GM21619 (cell line): ENCODE measurements at regions not wholly inside any gene's neighbourhood (a gene's known extent, or its start where the extent isn't known, plus 50 kb on each side); places are given as distances from the start of the nearest gene placed in this dataset.
"Not testable (repeated sequence)": the region's sequence is repeated elsewhere in the genome, so short reads cannot be mapped to it uniquely, and the experiment has no call there.

Source experiments
- ATAC-seq: cut with Tn5 transposase; IDR thresholded peaks from one replicate; pipeline ENCODE4 v1.9.1; 2021; ENCODE audit not compliant: unreplicated experiment

DNA sequence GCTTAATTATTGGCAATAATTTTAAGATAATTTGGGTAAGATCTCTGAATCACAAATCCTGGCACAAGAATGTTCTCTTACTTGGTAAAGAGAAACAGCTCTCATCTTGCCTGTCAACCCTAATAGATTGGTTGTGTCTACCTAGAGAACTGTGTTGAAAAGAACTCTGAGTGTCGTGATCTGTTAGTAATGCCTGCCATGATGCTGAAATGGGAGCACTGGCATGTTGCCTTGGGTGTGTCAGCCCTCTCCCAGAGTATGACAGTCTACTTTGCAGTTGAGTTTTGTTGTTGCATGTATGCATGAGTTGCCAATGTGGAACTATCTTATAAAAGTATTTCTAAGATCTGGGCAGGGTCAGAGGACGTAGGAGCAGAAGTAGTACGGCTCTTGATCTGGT, 221.4 kb downstream of the MAF start:
- ATAC-seq = no peak

DNA sequence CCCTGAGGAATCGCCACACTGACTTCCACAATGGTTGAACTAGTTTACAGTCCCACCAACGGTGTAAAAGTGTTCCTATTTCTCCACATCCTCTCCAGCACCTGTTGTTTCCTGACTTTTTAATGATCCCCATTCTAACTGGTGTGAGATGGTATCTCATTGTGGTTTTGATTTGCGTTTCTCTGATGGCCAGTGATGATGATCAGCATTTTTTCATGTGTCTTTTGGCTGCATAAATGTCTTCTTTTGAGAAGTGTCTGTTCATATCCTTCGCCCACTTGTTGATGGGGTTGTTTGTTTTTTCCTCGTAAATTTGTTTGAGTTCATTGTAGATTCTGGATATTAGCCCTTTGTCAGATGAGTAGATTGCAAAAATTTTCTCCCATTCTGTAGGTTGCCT, 223.5 kb downstream of the MAF start:
- ATAC-seq = not testable (repeated sequence)

DNA sequence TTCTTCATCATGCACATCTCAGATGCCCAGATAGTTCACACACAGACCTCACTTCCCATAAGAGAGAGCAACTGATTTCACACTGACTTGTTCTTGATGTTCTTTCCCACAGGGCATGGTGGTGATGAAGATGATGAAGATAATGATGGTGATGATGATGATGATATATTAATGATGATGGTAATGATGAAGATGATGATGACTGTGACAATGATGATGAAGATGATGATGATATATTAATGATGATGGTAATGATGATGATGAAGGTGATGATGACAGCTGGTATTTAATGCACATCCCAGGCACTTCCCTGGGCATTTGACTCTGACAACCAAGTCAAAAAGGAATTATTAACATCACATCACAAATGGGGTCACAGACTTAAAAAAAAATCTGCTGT, 225.2 kb downstream of the MAF start:
- ATAC-seq = no peak

DNA sequence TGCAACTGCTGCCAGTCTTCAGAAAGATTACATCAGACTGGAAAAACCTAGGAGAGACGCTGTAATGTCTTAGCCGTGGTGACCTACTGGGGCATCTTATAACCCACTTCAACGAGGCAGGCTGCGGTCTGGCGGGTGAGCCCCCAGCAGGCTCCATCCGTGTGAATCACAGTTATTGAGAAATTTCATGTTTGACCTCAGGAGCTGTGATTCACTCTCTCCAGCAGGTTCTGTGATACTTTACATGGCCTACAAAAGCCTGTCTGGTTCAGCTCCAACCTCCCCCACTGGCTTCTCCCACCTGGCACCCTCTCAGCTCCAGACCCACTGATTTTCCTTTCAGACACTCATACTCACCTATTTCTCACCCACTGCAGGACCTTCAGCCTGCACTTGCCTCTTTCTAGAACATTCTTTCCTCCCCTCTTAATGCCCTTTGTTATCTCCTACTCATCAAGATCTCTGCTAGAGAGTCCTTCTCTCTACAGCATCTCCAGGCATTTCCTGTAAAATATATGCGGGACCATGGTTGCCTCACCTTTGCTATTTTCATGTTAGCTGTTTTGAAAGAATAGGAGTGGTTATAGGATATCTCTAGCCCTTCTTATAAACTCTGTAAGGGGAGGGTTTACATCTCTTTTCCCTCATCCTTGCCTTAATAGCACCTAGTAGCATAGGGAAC, 227.9 kb downstream of the MAF start:
- no peak for ATAC-seq

DNA sequence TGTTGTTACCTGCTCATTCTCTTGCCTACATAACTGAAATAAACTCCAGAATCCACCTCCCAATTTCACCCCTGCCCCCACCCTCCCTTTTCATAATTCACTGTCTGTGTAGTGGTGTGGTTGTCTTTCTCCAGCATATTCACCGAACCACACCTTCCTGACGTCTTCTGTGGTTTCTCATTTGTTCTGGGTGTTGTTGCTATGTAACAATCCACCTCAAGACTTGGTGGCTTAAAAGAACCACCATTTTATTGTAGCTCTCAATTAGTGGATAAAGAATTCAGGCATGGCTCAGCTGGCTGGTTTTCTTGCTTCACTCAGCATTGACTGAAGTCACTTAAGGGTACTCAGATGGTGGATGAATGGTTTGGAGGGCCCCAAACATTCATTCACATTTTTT, 229.8 kb downstream of the MAF start:
- no peak for ATAC-seq

DNA sequence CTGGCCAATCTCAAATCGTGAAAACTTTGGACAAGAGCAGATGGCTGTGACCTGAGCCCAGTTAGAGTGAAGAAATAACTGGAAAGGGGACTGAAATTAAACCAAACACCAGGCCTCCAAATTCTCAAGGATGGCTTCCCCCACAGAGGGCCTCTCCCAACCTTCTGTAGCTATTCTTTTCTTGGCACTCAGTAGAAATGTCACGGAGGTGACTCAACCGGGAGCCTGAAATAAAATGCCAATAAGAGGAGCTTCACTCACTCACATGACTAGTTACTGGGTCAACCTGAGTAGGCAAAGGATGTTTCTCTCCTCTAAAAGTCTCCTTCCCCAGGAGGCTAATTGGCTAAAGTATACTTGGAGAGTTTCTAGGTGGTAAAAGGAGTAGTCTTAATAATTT, 230.7 kb downstream of the MAF start:
- no peak for ATAC-seq

DNA sequence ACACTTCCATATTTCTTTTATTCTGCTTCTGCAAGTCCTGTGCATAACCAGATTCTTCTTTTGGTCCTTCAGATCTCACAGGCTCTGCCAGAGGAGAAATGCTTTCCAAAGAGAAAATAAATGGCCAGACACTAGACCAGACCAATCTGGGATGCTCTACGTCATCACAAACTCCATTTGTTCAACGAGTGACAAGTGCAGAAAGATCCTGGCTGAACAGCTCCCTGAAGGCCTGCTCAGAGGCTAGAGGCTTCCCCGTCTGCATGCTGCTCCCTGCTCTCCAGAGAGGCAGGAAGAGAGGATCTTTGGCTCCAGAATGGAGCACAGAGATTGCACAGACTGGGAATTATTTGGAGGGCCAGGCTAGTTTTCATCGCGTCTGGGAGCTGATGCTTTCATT, 232.7 kb downstream of the MAF start:
- no peak for ATAC-seq

DNA sequence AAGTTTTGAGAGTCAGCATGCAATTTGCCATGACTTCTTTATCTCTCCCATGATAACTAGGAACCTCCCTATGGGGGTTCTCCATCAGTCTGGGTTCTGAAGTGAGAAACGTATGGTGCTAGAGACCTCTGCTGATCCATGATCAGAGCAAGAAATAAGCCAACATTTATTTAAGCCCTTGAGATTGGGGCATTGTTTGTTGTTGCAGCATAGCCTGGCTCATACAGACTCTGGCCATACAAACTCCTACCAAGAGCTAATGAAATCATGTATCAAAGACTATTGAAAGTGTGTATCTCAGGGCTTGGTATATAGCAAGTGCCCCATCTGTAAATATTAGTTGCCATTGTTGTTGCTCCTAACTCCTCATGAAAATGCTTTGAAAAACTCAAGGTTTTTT, 233.9 kb downstream of the MAF start:
- no peak for ATAC-seq

DNA sequence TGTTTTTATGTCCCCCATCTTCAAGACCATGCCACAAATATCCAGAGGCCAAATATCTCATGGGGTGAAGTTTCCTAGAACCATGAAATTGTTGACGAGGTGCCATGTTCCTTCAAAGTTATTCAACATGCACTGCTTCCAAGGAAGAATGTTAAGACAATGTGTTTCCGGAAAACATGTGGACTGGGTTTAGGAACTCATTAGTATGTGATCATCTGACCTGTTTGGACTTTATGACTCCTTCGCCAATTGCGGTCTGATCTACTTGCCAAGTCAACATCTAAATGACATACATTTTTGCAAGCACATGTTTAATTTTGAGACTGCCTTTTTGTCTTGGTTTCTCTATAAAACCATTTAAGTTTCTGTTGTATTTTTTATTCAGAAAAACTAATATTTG, 234.8 kb downstream of the MAF start:
- ATAC-seq = no peak

DNA sequence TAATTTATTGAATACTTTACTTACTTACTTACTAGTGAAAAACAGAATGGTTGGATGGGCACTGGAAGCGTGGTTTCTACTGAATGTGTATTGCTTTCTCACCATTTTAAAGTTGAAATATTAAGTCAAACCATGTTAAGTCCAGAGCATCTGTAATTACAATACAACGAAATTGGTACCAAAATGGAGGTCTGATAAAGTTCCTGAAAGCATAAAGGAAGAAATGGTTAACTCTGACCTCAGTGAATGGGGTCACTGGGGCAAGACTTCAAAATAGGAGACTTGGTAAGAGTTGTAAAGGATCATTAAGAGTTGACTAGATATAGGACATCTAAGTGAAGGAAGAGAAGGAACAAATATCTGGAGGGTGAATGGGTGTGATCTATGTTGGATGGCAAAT, 237.1 kb downstream of the MAF start:
- ATAC-seq = no peak

DNA sequence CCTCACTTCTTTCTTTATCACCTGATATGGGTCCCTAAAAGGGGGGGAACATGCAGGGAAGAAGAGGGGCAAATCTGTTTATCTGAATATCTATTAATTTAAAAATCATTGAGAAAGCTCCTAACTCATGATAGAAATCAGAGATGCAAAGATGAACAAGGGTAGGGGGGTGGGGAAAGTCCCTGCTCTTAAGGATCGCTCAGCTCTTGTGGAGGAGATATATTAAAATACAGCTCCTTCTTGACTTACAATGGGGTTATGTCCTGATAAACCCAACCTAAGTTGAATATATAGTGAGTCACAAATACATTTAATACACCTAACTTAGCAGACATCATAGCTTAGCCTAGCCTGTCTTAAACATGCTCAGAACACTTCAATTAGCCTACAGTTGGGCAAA, 237.5 kb downstream of the MAF start:
- no peak for ATAC-seq

DNA sequence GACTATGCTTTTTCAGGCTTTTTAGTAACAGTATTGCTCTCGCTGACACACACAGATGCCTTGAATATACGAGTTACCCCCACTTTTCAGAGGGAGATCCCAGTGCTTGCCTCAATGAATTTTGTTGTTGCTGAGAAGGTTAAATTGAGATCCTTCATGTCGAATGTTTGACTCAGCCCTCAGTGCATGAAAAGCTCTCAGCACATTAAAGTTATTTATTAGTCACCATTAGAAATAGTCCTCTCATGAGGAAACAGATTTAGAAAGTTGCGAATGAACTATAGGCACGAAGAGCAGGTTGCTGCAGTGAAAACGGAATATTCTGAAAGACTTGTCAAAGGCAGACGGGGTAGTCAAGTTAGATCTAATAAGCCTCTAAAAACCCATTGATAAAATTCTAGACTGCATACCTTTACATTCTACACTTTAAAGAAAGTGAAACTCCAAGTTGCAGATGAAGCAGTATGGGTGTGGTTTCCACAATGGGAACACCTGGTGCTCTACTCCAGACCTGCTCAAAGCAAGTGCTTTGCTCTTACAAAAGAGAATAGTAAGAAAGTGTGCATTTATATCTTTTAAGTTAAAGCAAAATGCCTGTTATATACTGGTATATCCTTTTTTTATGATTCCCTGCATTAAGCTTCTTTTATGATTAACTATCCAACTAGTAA, 238.1 kb downstream of the MAF start:
- ATAC-seq = no peak

DNA sequence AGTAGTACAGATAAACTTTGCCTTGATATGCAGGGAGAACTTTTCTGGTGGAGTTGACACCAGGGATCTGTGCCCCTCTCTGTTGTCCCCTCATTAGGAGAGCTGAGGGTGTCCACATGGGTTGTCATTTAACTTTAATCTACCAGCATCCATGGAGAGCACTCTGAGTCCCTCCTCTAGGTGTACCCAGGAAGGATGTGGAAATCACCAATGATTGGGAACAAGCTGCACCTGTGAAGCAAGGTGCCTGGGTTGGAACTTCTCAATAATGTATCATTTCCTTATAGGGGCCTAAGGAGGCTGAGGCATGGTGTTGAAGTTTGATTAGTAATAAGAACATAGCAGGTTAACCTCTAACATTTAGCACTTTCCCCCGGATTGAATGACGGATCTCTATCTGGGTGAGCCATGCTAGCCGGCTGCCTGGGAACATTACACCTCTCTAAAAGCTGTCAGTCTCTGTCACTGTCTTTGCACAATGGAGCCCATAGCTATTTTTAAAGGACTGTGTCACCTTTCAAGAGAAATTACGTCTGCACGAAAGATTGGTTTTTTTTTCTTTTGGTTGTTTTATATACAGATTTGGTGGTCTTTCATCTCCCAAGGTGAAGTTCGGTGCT, 239.3 kb downstream of the MAF start:
- no peak for ATAC-seq

DNA sequence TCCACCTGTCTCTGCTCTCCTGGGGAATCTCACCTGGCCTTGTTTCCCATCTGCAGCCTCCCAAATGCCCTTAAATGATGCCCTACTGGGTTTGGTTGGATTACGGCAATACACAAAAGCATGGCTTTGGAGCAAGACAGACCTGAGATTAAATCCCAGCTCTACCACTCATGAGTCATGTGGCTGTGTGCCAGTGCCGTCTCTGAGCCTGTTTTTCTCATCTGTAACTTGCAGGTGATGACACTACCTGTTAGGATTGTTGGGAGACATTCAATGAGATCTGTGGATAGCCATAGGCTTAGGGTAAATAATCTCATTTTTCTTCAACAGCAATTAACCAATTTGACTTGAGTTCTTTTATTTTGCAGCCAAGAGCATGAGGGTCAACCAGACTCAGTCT, 240.3 kb downstream of the MAF start:
- ATAC-seq = no peak

DNA sequence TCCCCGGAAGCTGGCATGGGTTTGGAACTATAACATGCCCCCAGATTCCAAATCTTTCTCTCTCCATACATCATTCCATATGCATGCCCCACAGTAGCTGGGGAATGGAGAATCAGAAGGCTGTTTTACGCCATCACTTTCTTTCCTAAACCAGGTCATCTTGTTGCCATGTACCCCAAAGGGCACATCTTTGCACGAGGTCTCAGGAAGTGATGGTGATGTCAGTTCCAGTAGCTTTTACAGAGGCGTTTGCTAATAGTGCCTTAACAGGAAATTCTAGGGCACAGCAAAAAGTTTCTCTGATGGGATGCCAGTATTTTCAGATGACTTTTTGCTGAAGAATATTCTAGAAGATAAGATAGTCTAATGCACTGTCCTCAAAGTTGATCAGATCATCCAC, 241.5 kb downstream of the MAF start:
- ATAC-seq = no peak

DNA sequence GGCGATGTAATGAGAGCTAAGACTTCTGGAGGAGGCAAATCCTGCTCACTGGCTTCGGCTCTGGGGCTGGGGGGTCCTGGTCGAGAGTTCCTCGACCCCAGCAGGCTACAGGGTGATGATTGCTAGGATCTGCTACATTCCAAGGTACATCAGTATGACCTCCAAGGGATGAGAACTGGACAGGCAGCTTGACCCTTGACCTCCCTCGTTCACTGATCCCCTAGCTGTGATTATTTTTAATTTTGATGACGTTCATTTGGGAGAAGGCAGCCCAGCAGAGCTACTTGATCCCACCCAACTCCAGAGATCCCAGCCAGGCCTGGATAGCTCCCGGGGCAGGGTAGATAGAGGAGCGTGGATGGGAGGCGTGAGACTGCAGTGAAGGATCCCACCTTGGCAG, 242.3 kb downstream of the MAF start:
- ATAC-seq = no peak

DNA sequence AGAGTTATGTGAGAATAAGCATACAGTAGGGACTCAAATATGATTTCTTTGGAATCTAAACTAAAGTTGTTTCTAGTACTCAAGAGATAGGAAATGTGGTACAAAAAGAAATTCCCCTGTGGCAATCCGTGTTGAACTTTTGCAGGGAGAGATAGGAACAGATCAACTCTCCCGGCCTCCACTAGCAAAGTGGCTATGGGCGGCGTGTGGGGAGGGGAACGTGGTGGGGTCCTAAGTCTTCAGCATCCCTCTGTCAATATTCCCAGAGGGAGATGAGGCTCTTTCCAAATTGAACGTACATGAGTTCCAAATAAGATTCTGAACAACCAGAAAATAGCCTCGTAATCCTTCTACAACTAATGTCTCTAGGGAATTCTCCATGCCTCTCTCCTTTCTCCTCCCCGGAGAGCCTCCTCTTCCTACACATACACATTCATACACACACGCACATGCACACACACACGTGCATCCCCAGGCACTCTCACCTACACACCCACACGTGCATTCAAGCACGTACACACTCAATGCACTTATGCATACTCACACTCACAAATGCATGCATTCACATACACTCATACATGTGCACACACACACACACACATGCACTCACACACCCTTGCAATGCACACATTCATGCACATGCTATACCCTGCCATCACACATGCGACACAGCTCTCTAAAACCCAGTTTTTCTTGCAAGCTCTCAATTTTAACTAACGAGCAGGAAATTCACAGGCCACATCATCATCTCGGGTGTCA, 244.8 kb downstream of the MAF start:
- no peak for ATAC-seq

DNA sequence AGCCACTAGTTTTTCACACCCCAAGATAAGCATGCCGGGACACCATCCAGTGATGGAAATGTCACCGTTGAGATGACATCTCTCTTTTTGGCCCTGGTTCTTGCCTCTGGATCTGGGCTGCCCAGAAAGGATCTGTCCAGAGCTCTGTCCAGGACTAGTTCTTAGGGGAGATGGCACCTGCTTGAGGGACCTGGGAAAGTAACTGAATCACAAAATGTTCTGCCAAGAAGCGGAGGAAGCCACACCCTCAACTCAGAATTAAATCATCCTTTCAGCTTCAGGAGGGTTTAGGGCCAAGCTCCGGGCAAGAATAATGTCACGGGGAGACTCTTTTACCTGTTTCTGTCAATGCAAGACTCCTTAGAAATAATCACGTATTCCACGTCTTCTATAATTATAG, 248.6 kb downstream of the MAF start:
- ATAC-seq = no peak

DNA sequence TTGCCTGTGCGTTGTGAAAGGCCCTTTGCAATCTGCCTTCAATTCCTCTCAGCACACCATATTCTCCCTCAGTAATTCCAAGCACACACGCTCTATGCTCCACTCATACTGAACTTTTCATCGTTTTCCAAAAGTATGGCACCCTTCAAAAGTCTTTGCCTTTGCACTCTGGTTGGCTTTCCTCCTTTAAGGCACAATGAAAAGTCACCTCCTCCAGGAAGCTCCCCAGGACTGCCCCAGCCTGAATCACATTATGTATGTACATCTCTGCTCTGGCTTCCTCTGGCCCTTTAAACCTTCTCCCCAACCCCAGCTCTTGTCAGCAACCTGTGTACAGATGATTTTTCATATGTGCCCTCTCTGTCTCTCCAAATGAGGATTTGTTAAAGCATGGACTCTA, 250.7 kb downstream of the MAF start:
- ATAC-seq = no peak

DNA sequence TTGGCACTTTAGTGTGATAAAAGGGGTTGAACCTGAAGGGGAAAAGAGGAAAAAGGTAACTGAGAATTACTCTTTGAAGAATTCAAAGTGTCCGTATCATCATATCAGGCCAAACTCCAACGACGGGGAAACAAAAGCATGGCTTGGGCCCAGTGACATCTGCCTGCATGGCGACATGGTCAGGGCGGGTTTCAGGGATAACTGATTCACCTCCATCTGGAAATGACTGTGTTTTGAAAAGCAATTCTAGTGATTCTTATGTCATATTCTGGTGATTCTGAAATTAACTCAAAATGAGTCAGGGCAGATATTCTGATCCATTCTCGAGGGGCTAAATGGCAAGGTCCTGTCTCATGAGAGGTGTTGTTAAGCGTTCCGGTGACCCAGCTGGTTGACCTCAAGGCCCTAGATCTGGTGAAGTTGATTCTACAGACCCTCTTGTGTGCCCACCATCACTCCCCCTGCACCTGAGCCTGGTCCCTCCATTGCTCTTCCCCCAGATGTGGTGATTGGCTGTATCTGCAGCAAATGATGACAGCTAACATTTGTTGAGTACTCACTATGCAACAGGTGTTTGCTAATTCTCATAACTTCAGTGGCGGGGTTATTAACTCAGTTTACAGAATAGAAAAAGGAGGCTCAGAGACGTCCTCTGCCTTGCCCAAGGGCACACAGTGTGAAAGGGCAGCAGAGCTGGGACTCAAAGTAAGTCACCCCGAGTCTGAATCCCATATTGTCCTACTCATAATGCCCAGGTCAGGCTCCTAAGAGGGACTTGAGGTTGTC, 251.8 kb downstream of the MAF start:
- no peak for ATAC-seq

DNA sequence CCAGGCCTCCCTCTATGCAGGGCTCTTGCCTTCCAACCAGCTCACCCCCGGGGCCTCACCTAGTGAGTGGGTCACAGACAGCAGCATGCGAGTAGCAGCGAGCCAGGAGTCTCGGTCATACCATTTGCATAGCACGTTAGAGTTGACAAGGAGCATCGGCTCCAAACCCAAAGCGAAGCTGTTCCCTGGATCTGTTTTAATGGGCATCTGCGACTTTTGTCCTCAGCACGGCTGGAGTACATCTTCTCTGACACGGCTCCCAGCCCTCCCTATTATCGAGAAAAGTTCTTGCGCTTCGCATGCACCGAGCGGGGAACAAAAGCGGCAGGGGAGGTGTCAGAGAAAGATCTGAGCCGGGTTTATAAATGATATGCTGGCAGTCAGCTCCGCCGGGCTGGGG, 253.3 kb downstream of the MAF start:
- no peak for ATAC-seq
